Adipocyte (in vitro differentiated cells): ENCODE measurements at regions not wholly inside any gene's neighbourhood (a gene's known extent, or its start where the extent isn't known, plus 50 kb on each side); places are given as distances from the start of the nearest gene placed in this dataset.

Experiments used
- DNase-seq: peaks from one replicate; pipeline ENCODE4 v3.0.0-alpha.2; 2015; ENCODE audit warnings: low read depth
- H3K27me3 ChIP-seq: replicated peaks from 2 replicates; pipeline ENCODE4 v1.7.0; 2013; ENCODE audit warnings: mild to moderate bottlenecking, low read length, moderate library complexity; ENCODE audit not compliant: control insufficient read depth, insufficient read depth
- H3K36me3 ChIP-seq: 2 replicates; pipeline ENCODE4 v1.7.0; 2013; ENCODE audit warnings: low read length, mild to moderate bottlenecking, moderate library complexity; ENCODE audit not compliant: control insufficient read depth, insufficient read depth, severe bottlenecking
- H3K4me1 ChIP-seq: 2 replicates; pipeline ENCODE4 v1.7.0; 2013; ENCODE audit warnings: mild to moderate bottlenecking, low read length, moderate library complexity; ENCODE audit not compliant: control insufficient read depth, insufficient read depth
- H3K4me3 ChIP-seq: 2 replicates; pipeline ENCODE4 v1.7.0; 2013; ENCODE audit warnings: mild to moderate bottlenecking, low read length, moderate library complexity
- H3K9ac ChIP-seq: 2 replicates; pipeline ENCODE4 v1.7.0; 2013; ENCODE audit warnings: mild to moderate bottlenecking, low read length, moderate library complexity
- H3K9me3 ChIP-seq: 2 replicates; pipeline ENCODE4 v1.7.0; 2013; ENCODE audit warnings: mild to moderate bottlenecking, low read length, moderate library complexity; ENCODE audit not compliant: control insufficient read depth

DNA sequence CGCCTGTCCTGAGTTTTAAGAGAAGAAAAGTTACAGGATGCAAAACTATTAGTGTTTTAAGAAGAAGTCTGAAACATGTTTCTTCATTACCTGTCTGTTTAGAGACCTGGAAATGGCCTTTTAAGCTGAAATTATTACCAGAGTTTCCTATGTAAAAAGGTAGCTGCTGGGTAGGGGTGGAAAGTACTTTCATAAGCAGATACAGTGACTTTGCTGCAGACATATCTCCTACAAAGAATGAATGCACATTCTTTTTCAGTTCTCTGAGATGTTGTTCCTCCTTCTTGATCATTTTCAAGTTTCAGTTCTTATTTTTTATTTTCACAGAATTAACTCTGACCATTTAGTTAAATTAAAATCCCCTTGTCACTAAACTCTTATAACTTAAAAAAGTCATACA is 1329.6 kb downstream of the KCNT2 start:
- no peak for DNase-seq
- Histone ChIP-seq H3K27me3 (no peaks in the 10 kb centered on the region), H3K9ac (no peak overlapping the region), H3K4me3 (no peak overlapping the region), H3K36me3 (no peaks in the 10 kb centered on the region), H3K4me1 (no peaks in the 10 kb centered on the region), H3K9me3 (no peaks in the 10 kb centered on the region)

GRCh38 chr1:195275710-195276109 is 1332.5 kb downstream of the KCNT2 start:
- Histone ChIP-seq H3K4me3 (no peak overlapping the region), H3K9ac (no peak overlapping the region), H3K4me1 (no peaks in the 10 kb centered on the region), H3K36me3 (no peaks in the 10 kb centered on the region), H3K9me3 (no peaks in the 10 kb centered on the region), H3K27me3 (no peaks in the 10 kb centered on the region)
- no peak for DNase-seq

- no peaks in the 10 kb centered on the region for H3K9me3 ChIP-seq
- H3K36me3 ChIP-seq = no peaks in the 10 kb centered on the region
- H3K4me1 ChIP-seq = no peaks in the 10 kb centered on the region
- no peaks in the 10 kb centered on the region for H3K27me3 ChIP-seq
- peak; percentile 2 for DNase-seq
- no peak overlapping the region for H3K4me3 ChIP-seq
- no peak overlapping the region for H3K9ac ChIP-seq
These were observed 1356.3 kb downstream of the KCNT2 start for GRCh38 chr1:195251900-195252299.

DNA sequence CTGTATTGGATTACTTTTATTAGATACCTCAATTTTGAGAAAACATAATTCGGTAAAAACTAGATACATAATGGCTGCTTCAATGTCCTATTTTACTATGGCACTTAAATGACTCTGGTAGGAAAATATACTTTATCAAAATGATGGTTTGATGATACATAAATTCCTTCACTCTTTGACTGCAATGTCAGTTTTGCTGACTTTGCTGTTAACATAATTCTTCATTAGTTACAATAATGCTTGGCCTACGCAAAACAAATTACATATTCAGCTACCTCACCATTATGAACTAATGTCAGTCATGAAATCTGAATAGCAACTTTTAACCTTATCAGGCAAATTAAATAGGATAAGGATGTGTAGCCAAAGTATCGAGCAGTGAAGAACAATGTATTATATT is 1364.7 kb downstream of the KCNT2 start:
- Histone ChIP-seq H3K9ac (no peak overlapping the region), H3K4me3 (no peak overlapping the region), H3K36me3 (no peaks in the 10 kb centered on the region), H3K4me1 (no peaks in the 10 kb centered on the region), H3K9me3 (no peaks in the 10 kb centered on the region), H3K27me3 (no peaks in the 10 kb centered on the region)
- no peak for DNase-seq

DNA sequence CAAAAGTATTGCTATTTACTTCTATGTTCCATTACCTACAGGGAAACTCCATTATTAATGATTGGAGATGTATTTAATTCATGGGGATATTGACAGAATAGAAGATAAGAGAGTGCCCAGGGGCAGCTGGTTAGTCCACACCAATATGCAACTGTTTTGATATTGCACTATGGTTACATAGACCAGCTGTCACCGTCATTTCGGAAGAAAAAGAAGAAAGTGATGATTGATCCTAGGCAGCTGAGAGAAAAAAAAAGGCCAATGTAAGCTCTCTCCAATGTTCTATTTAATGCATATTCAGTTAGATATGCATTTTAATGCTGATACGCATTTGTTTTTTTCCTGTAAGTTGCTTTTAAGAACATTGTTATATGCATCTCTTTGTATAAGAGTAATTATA is 1367.2 kb downstream of the KCNT2 start:
- no peak for DNase-seq
- Histone ChIP-seq H3K36me3 (no peaks in the 10 kb centered on the region), H3K9ac (no peak overlapping the region), H3K4me1 (no peaks in the 10 kb centered on the region), H3K9me3 (peaks cover 7% of the 10 kb centered on the region), H3K27me3 (no peaks in the 10 kb centered on the region), H3K4me3 (no peak overlapping the region)

- no peaks in the 10 kb centered on the region for H3K36me3 ChIP-seq
- H3K9ac ChIP-seq = no peak overlapping the region
- no peaks in the 10 kb centered on the region for H3K4me1 ChIP-seq
- no peaks in the 10 kb centered on the region for H3K27me3 ChIP-seq
- no peak for DNase-seq
- H3K9me3 ChIP-seq = peaks cover 7% of the 10 kb centered on the region
- H3K4me3 ChIP-seq = no peak overlapping the region
These were observed 1369.9 kb downstream of the KCNT2 start for GRCh38 chr1:195238313-195238712.

DNA sequence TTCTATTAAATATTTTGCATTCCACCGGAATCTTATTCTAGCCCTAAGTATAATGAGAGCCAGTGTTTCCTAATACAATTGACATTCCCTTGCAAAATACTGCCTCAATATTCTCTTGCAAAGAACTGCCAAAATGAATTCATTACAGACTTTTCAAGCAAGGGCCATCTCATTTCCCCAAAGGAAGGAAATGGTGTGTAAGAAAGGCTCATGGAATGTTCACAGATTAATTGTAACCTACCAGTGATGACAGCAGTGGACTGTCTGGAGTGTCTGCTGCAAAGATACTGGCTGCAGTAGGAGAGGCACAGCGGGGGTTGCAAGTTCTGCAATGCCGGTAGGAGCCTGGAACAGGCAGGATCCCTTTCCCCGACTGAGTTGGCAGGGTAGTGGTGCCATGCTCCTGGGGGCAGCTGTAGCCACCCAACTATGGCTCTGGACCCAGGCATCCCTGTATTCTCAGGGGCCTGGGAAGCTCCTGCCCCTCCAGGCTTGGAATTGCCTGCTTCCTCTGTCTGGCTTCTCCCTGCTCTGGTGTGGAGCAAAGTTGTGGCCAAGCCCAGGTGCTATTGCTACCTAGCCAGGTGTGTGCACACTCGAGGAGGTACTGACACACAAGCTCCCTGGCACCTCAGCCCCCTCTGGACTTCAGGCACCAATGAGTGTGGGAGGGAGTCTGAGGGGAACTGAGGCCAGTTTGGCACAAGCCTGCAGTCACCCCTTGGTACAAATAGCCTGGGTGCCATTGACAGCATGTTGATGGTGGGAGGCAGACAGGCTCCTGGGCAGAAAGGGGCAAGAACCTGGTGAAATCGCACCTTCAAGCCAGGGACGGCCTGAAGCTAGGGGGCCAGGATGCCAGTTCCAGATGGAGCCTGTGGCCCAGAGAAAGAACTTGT is 1371.0 kb downstream of the KCNT2 start:
- Histone ChIP-seq H3K27me3 (no peaks in the 10 kb centered on the region), H3K4me3 (no peak overlapping the region), H3K9me3 (peaks cover 7% of the 10 kb centered on the region), H3K9ac (no peak overlapping the region), H3K4me1 (no peaks in the 10 kb centered on the region), H3K36me3 (no peaks in the 10 kb centered on the region)
- peak; percentile 6 for DNase-seq

GRCh38 chr1:195218428-195219212 is 1389.6 kb downstream of the KCNT2 start:
- peaks cover 3% of the 10 kb centered on the region for H3K9me3 ChIP-seq
- H3K9ac ChIP-seq = no peak overlapping the region
- no peaks in the 10 kb centered on the region for H3K27me3 ChIP-seq
- H3K4me1 ChIP-seq = no peaks in the 10 kb centered on the region
- no peaks in the 10 kb centered on the region for H3K36me3 ChIP-seq
- DNase-seq = no peak
- no peak overlapping the region for H3K4me3 ChIP-seq

GRCh38 chr1:195202241-195202640 is 1406.0 kb downstream of the KCNT2 start:
- H3K9ac ChIP-seq = no peak overlapping the region
- no peak overlapping the region for H3K4me3 ChIP-seq
- H3K27me3 ChIP-seq = no peaks in the 10 kb centered on the region
- no peaks in the 10 kb centered on the region for H3K4me1 ChIP-seq
- H3K9me3 ChIP-seq = no peaks in the 10 kb centered on the region
- DNase-seq = no peak
- H3K36me3 ChIP-seq = no peaks in the 10 kb centered on the region

DNA sequence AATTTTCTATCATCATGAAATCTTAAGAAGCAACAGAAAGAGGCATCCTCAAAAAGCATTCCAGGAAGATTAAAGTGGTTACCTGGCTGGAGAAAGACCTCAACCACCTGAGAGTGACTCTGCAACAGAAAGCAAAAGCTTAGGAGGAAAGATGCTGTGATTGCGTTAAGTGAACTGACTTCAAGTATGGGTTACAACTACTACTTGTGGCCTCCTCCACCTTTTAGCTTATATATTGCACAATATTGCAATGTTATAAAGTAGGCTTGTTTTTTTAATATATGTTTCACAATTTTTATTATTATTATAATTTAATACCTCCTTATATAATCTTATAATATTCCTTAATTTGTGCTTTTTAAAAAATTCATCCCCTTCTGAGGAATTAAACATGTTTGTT is 1407.5 kb downstream of the KCNT2 start:
- no peak overlapping the region for H3K9ac ChIP-seq
- no peak overlapping the region for H3K4me3 ChIP-seq
- no peaks in the 10 kb centered on the region for H3K27me3 ChIP-seq
- no peaks in the 10 kb centered on the region for H3K9me3 ChIP-seq
- no peak for DNase-seq
- no peaks in the 10 kb centered on the region for H3K4me1 ChIP-seq
- H3K36me3 ChIP-seq = no peaks in the 10 kb centered on the region

- Histone ChIP-seq H3K4me3 (no peak overlapping the region), H3K36me3 (no peaks in the 10 kb centered on the region), H3K9me3 (no peaks in the 10 kb centered on the region), H3K27me3 (no peaks in the 10 kb centered on the region), H3K4me1 (no peaks in the 10 kb centered on the region), H3K9ac (no peak overlapping the region)
- DNase-seq = no peak
These were observed 1411.1 kb downstream of the KCNT2 start for GRCh38 chr1:195197116-195197515.
